Cardiac muscle cell (in vitro differentiated cells and primary cell): ENCODE measurements at regions not wholly inside any gene's neighbourhood (a gene's known extent, or its start where the extent isn't known, plus 50 kb on each side); places are given as distances from the start of the nearest gene placed in this dataset.

ENCODE experiments used
- DNase-seq, 2 donors: peaks; one replicate each; pipeline versions ENCODE4 v3.0.0 to v3.0.0-alpha.2; 2010 to 2017; ENCODE audit warnings: low read depth in 1 of 2, low spot score in 1 of 2
- H3K27ac ChIP-seq: fragments of 200-600 bp; sonication (generic); 2 replicates; pipeline ENCODE4 v1.5.1; 2016
- H3K27me3 ChIP-seq: fragments of 200-600 bp; sonication (generic); 2 replicates; pipeline ENCODE4 v1.6.0; 2016; ENCODE audit warnings: control low read depth
- H3K36me3 ChIP-seq: fragments of 200-600 bp; sonication (generic); 2 replicates; pipeline ENCODE4 v1.5.1; 2016; ENCODE audit warnings: control low read depth
- H3K4me1 ChIP-seq: fragments of 200-600 bp; sonication (generic); 2 replicates; pipeline ENCODE4 v1.8.1; 2017; ENCODE audit warnings: low read depth, mild to moderate bottlenecking, mixed run types
- H3K4me3 ChIP-seq: fragments of 200-600 bp; sonication (generic); 2 replicates; pipeline ENCODE4 v1.5.1; 2016; ENCODE audit warnings: mild to moderate bottlenecking
- H3K9me3 ChIP-seq: fragments of 200-600 bp; sonication (generic); 2 replicates; pipeline ENCODE4 v1.5.1; 2017; ENCODE audit warnings: low read depth, mild to moderate bottlenecking, control low read depth
- TF ChIP-seq, protein P1 (sequence below): IDR thresholded peaks from 2 replicates; pipeline ENCODE4 v1.5.1; 2012; ENCODE audit warnings: low read depth, mild to moderate bottlenecking, low read length

DNA sequence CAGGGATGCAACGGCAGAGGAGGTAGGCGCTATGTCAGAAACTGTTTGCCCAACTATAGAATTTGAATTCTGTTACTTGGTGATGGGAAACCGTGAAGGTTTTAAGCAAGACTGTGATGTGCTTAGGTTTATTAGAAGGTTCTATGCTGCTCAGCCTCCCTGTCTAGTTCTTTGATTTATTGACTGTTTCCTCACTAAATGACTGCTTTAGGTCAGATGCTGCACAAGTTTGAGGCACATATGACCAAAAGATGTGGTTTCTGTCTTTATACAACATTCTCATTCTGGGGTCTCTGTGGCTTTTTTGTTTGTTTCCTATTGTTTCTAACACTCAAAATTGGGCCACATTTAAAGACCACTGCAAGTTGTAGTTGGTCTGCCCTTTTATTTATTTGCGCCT, 323.0 kb upstream of the OBI1 start:
- TF ChIP-seq, protein P1, sequence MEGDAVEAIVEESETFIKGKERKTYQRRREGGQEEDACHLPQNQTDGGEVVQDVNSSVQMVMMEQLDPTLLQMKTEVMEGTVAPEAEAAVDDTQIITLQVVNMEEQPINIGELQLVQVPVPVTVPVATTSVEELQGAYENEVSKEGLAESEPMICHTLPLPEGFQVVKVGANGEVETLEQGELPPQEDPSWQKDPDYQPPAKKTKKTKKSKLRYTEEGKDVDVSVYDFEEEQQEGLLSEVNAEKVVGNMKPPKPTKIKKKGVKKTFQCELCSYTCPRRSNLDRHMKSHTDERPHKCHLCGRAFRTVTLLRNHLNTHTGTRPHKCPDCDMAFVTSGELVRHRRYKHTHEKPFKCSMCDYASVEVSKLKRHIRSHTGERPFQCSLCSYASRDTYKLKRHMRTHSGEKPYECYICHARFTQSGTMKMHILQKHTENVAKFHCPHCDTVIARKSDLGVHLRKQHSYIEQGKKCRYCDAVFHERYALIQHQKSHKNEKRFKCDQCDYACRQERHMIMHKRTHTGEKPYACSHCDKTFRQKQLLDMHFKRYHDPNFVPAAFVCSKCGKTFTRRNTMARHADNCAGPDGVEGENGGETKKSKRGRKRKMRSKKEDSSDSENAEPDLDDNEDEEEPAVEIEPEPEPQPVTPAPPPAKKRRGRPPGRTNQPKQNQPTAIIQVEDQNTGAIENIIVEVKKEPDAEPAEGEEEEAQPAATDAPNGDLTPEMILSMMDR = no peak
- Histone ChIP-seq H3K27me3 (no peaks in the 10 kb centered on the region), H3K27ac (no peak overlapping the region), H3K9me3 (no peaks in the 10 kb centered on the region), H3K4me3 (no peak overlapping the region), H3K36me3 (no peaks in the 10 kb centered on the region), H3K4me1 (no peaks in the 10 kb centered on the region)
- no peak for DNase-seq

DNA sequence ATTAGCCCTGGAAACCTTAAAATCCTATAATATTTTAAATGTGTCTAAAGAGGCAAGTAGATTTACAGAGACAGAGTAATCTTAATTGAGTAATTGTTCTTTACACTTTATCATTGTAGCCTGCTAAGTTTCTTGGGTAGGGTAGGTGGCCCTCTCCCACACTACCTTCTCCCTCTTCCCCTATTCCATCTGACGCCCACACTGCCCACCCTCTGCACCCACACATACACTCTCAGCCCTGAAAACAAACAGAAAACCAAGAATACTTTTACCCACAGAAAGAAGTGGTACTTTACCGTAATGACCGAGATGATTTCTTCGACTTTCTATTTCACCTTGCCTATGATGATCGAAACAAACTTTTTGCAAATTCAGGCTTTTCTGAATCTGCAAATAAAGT, 320.4 kb upstream of the OBI1 start:
- TF ChIP-seq, protein P1 = no peak
- no peak for DNase-seq
- no peak overlapping the region for H3K4me3 ChIP-seq
- H3K4me1 ChIP-seq = no peaks in the 10 kb centered on the region
- no peaks in the 10 kb centered on the region for H3K9me3 ChIP-seq
- H3K36me3 ChIP-seq = no peaks in the 10 kb centered on the region
- H3K27me3 ChIP-seq = no peaks in the 10 kb centered on the region
- no peak overlapping the region for H3K27ac ChIP-seq

DNA sequence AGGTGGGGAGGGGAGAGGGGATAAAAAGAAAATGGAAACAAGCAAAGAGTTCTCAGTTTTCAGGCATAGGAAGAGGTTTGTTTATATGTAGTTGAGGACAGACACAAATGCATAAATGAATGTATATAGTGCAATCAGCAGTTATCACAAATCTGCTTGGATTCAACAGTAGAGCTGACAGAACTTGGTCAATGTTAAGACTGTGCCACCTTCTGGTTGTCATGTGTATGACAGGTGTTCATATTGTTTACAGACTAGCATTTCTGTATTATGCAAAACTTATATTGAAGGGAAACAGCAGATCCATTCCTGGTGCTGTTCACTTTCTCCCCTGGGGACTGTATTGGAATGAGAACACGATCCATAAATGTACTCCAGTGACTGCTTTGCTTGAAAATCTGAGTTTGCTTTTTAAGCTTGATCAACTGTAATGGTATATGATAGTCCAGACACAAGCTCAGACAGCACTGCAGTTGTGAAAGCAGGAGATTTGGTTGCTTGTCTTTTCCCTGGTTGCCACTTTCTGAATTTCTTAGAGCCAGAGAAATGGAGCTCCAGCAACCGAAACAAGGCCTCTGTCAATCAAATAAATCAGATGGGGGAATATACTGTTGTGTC, 319.5 kb upstream of the OBI1 start:
- DNase-seq = peak; percentile 74 to 77
- TF ChIP-seq, protein P1 = peak; percentile 66
- H3K36me3 ChIP-seq = no peaks in the 10 kb centered on the region

DNA sequence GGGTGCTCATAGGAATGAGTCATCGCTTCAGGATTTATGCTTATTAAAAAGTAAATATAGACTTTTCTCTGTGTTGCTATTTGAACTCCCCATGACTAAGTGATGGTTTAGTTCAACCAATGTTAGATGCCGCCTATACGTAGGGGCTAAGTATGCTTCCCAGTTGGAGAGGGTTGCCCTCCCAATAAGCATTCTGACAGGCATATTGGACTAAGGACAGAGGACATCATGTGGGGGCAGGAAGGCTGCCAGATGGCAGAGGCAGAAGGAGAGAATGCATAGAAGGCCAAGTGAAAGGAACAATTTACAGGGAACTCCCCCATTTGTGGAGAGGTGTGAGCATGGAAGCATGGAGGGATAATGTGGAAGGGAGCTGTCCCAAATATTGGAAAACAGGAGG, 318.4 kb upstream of the OBI1 start:
- Histone ChIP-seq H3K4me1 (no peaks in the 10 kb centered on the region), H3K27ac (no peak overlapping the region), H3K36me3 (no peaks in the 10 kb centered on the region), H3K27me3 (no peaks in the 10 kb centered on the region), H3K4me3 (no peak overlapping the region), H3K9me3 (no peaks in the 10 kb centered on the region)
- no peak for DNase-seq
- TF ChIP-seq, protein P1 = no peak

More for the DNA sequence above, 319.5 kb upstream of the OBI1 start:
- H3K27me3 ChIP-seq = no peaks in the 10 kb centered on the region
- no peaks in the 10 kb centered on the region for H3K4me1 ChIP-seq
- no peak overlapping the region for H3K4me3 ChIP-seq
- H3K9me3 ChIP-seq = no peaks in the 10 kb centered on the region
- no peak overlapping the region for H3K27ac ChIP-seq

DNA sequence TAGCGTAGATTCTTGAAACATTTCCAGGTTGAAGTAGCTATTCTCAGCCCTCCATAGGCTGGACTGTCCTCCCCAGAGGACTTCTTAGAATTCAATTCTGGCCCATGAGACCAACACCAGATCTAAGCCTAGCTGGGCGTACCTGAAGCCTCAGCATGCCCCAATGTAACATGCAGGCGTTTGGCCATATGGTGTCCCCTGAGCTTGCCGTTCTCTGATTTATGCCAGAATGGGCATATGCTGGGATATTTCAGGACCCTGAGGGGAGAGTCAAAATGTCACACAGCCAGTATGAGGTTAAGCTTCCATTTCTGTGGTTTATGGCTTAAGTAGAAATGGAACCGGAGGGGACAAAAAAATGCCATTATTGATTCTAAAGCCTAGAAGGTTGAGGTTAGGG, 317.7 kb upstream of the OBI1 start:
- H3K27ac ChIP-seq = no peak overlapping the region
- TF ChIP-seq, protein P1 = no peak
- no peaks in the 10 kb centered on the region for H3K9me3 ChIP-seq
- no peak for DNase-seq
- H3K27me3 ChIP-seq = no peaks in the 10 kb centered on the region
- no peaks in the 10 kb centered on the region for H3K36me3 ChIP-seq
- H3K4me1 ChIP-seq = no peaks in the 10 kb centered on the region
- no peak overlapping the region for H3K4me3 ChIP-seq
